Sigmoid colon (tissue), 3 donors: ENCODE measurements at regions not wholly inside any gene's neighbourhood (a gene's known extent, or its start where the extent isn't known, plus 50 kb on each side); places are given as distances from the start of the nearest gene placed in this dataset.
"Not testable (repeated sequence)": the region's sequence is repeated elsewhere in the genome, so short reads cannot be mapped to it uniquely, and the experiment has no call there.

Experiments used
- POLR2A ChIP-seq, 2 donors: fragments of 450-650 bp; IDR thresholded peaks; one replicate each; pipeline ENCODE4 v1.6.1; 2016; ENCODE audit warnings: antibody characterized with exemption in 2 of 2, mild to moderate bottlenecking in 2 of 2, moderate library complexity in 2 of 2
- TF ChIP-seq, protein P1 (sequence below), 4 experiments: fragments of 450-650 bp in 3 of 4; fragments of 200-600 bp in 1 of 4; IDR thresholded peaks; one replicate each; pipeline ENCODE4 v1.5.1; 2016 to 2019; ENCODE audit warnings: antibody characterized with exemption in 4 of 4, mild to moderate bottlenecking in 3 of 4, moderate library complexity in 2 of 4

DNA sequence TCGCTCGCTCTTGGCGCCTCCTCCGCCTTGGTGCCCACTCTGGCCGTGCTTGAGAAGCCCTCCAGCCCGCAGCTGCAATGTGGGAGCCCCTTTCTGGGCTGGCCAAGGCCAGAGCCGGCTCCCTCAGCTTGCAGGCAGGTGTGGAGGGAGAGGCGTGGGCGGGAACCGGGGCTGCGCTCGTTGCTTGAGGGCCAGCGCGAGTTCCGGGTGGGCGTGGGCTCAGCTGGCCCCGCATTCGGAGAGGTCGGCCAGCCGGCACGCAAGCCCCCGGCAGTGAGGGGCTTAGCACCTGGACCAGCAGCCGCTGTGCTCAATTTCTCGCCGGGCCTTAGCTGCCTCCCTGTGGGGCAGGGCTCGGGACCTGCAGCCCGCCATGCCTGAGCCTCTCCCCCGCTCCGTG is 193.6 kb upstream of the ATP10A start:
- TF ChIP-seq, protein P1, sequence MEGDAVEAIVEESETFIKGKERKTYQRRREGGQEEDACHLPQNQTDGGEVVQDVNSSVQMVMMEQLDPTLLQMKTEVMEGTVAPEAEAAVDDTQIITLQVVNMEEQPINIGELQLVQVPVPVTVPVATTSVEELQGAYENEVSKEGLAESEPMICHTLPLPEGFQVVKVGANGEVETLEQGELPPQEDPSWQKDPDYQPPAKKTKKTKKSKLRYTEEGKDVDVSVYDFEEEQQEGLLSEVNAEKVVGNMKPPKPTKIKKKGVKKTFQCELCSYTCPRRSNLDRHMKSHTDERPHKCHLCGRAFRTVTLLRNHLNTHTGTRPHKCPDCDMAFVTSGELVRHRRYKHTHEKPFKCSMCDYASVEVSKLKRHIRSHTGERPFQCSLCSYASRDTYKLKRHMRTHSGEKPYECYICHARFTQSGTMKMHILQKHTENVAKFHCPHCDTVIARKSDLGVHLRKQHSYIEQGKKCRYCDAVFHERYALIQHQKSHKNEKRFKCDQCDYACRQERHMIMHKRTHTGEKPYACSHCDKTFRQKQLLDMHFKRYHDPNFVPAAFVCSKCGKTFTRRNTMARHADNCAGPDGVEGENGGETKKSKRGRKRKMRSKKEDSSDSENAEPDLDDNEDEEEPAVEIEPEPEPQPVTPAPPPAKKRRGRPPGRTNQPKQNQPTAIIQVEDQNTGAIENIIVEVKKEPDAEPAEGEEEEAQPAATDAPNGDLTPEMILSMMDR (IDR thresholded peaks at IDR 0.05), result not testable (repeated sequence)
- TF ChIP-seq POLR2A (IDR thresholded peaks at IDR 0.05), result not testable (repeated sequence)
